DND-41 (cell line): ENCODE measurements at regions not wholly inside any gene's neighbourhood (a gene's known extent, or its start where the extent isn't known, plus 50 kb on each side); places are given as distances from the start of the nearest gene placed in this dataset.
"Not testable (repeated sequence)": the region's sequence is repeated elsewhere in the genome, so short reads cannot be mapped to it uniquely, and the experiment has no call there.

ENCODE experiments used
- ATAC-seq: fragments of 200-7000 bp; cut with Tn5 transposase; 3 replicates; pipeline ENCODE4 v1.9.1; 2021; ENCODE audit warnings: low read depth; ENCODE audit not compliant: insufficient read depth
- DNase-seq: peaks from one replicate; pipeline ENCODE4 v3.0.0-alpha.2; 2020
- H2AFZ ChIP-seq: 2 replicates; pipeline ENCODE4 v1.6.0; 2012; ENCODE audit warnings: low read depth, low read length
- H3K27ac ChIP-seq: 2 replicates; pipeline ENCODE4 v1.5.1; 2012; ENCODE audit warnings: low read length, inconsistent platforms
- H3K27me3 ChIP-seq: fragments of 200-600 bp; sonication (generic); 2 replicates; pipeline ENCODE4 v1.6.0; 2012; ENCODE audit warnings: low read length, mild to moderate bottlenecking, inconsistent platforms; ENCODE audit not compliant: insufficient read depth, poor library complexity
- H3K36me3 ChIP-seq: 2 replicates; pipeline ENCODE4 v1.5.1; 2012; ENCODE audit warnings: low read length, inconsistent platforms; ENCODE audit not compliant: insufficient read depth
- H3K4me1 ChIP-seq: 2 replicates; pipeline ENCODE4 v1.5.1; 2012; ENCODE audit warnings: mild to moderate bottlenecking, low read length; ENCODE audit not compliant: insufficient read depth
- H3K4me2 ChIP-seq: 2 replicates; pipeline ENCODE4 v1.6.0; 2012; ENCODE audit warnings: mild to moderate bottlenecking, moderate library complexity, low read length, inconsistent platforms; ENCODE audit not compliant: insufficient read depth
- H3K4me3 ChIP-seq, 2 experiments: fragments of 200-600 bp in 1 of 2; shearing (Covaris generic) in 1 of 2; 2 replicates each; pipeline ENCODE4 v1.5.1; 2012 to 2016; ENCODE audit warnings: inconsistent platforms in 2 of 2, low read length in 2 of 2, mild to moderate bottlenecking in 2 of 2, low read depth in 1 of 2, moderate library complexity in 1 of 2
- H3K79me2 ChIP-seq: 2 replicates; pipeline ENCODE4 v1.6.0; 2012; ENCODE audit warnings: low read length, inconsistent platforms; ENCODE audit not compliant: insufficient read depth
- H3K9ac ChIP-seq: 2 replicates; pipeline ENCODE4 v1.6.0; 2012; ENCODE audit warnings: low read depth, mild to moderate bottlenecking, inconsistent platforms, low read length, moderate library complexity
- H3K9me3 ChIP-seq: 2 replicates; pipeline ENCODE4 v1.5.1; 2012; ENCODE audit warnings: low read length, moderate library complexity, mild to moderate bottlenecking, inconsistent platforms; ENCODE audit not compliant: insufficient read depth, severe bottlenecking
- H4K20me1 ChIP-seq: 2 replicates; pipeline ENCODE4 v1.6.0; 2012; ENCODE audit warnings: low read length; ENCODE audit not compliant: insufficient read depth
- CTCF ChIP-seq: IDR thresholded peaks from 2 replicates; pipeline ENCODE4 v1.5.1; 2012; ENCODE audit warnings: borderline replicate concordance, low read length, moderate library complexity, mild to moderate bottlenecking; ENCODE audit not compliant: poor library complexity, severe bottlenecking; ENCODE audit errors: extremely low read depth
- EZH2 ChIP-seq: IDR thresholded peaks from 3 replicates; pipeline ENCODE4 v1.6.1; 2012; ENCODE audit warnings: borderline replicate concordance, low read depth, mild to moderate bottlenecking, moderate library complexity, low read length, inconsistent platforms; ENCODE audit not compliant: severe bottlenecking

GRCh38 chr3:147699175-147699838 lies 290.1 kb downstream of the ZIC1 start:
- Histone ChIP-seq H3K9ac (no peak overlapping the region), H4K20me1 (no peaks in the 10 kb centered on the region), H3K4me3 (no peak overlapping the region), H3K27ac (no peak overlapping the region), H2AFZ (no peak overlapping the region), H3K9me3 (no peaks in the 10 kb centered on the region), H3K27me3 (no peaks in the 10 kb centered on the region), H3K4me1 (no peaks in the 10 kb centered on the region), H3K36me3 (no peaks in the 10 kb centered on the region), H3K79me2 (no peaks in the 10 kb centered on the region), H3K4me2 (no peak overlapping the region)
- TF ChIP-seq EZH2 (no peak), CTCF (no peak)
- no peak for DNase-seq
- ATAC-seq = no peak

- TF ChIP-seq EZH2 (no peak), CTCF (no peak)
- H3K4me1 ChIP-seq = no peaks in the 10 kb centered on the region
- ATAC-seq (no peak), DNase-seq (no peak)
- no peak overlapping the region for H3K4me3 ChIP-seq
- no peaks in the 10 kb centered on the region for H3K36me3 ChIP-seq
- no peak overlapping the region for H3K4me2 ChIP-seq
- no peaks in the 10 kb centered on the region for H3K27me3 ChIP-seq
- no peak overlapping the region for H3K9ac ChIP-seq
- H3K27ac ChIP-seq = no peak overlapping the region
- H3K9me3 ChIP-seq = no peaks in the 10 kb centered on the region
- no peaks in the 10 kb centered on the region for H4K20me1 ChIP-seq
- H3K79me2 ChIP-seq = no peaks in the 10 kb centered on the region
- no peak overlapping the region for H2AFZ ChIP-seq
Measured at GRCh38 chr3:147701195-147701594, 292.0 kb downstream of the ZIC1 start.

GRCh38 chr3:147702509-147702908 lies 293.3 kb downstream of the ZIC1 start:
- Histone ChIP-seq H3K36me3 (no peaks in the 10 kb centered on the region), H3K4me3 (no peak overlapping the region), H2AFZ (no peak overlapping the region), H3K27me3 (no peaks in the 10 kb centered on the region), H3K79me2 (no peaks in the 10 kb centered on the region), H3K9ac (no peak overlapping the region), H3K27ac (no peak overlapping the region), H3K4me2 (no peak overlapping the region), H3K9me3 (no peaks in the 10 kb centered on the region), H3K4me1 (no peaks in the 10 kb centered on the region), H4K20me1 (no peaks in the 10 kb centered on the region)
- no peak for DNase-seq
- TF ChIP-seq EZH2 = no peak
- TF ChIP-seq CTCF = no peak
- ATAC-seq = no peak

- Histone ChIP-seq H3K9ac (no peak overlapping the region), H3K9me3 (no peaks in the 10 kb centered on the region), H3K27me3 (no peaks in the 10 kb centered on the region), H2AFZ (no peak overlapping the region), H4K20me1 (no peaks in the 10 kb centered on the region), H3K36me3 (no peaks in the 10 kb centered on the region), H3K27ac (no peak overlapping the region), H3K79me2 (no peaks in the 10 kb centered on the region), H3K4me1 (no peaks in the 10 kb centered on the region), H3K4me2 (no peak overlapping the region), H3K4me3 (no peak overlapping the region)
- ATAC-seq = no peak
- no peak for TF ChIP-seq EZH2
- TF ChIP-seq CTCF = no peak
- no peak for DNase-seq
Measured at GRCh38 chr3:147705651-147706051, 296.5 kb downstream of the ZIC1 start.

- ATAC-seq, H3K79me2 ChIP-seq, H3K9me3 ChIP-seq, H3K27ac ChIP-seq, H3K4me2 ChIP-seq, DNase-seq, H4K20me1 ChIP-seq, H2AFZ ChIP-seq, H3K4me3 ChIP-seq, H3K9ac ChIP-seq, H3K36me3 ChIP-seq, H3K4me1 ChIP-seq, H3K27me3 ChIP-seq: not testable (repeated sequence)
Measured at GRCh38 chr3:147710753-147711152, 301.6 kb downstream of the ZIC1 start.
